ENCODE measurements at regions not wholly inside any gene's neighbourhood (a gene's known extent, or its start where the extent isn't known, plus 50 kb on each side); places are given as distances from the start of the nearest gene placed in this dataset.
"Not testable (repeated sequence)": the region's sequence is repeated elsewhere in the genome, so short reads cannot be mapped to it uniquely, and the experiment has no call there.

GRCh38 chr10:23864631-23865147 is 344.2 kb upstream of the KIAA1217 start:
- Histone ChIP-seq H3K9me3 (peaks cover 0 to 4% (median 0%) of the 10 kb centered on the region in 4 donors), H3K27me3 (no peaks in the 10 kb centered on the region), H3K4me3 (no peak overlapping the region), H3K27ac (no peak overlapping the region), H3K4me1 (no peaks in the 10 kb centered on the region), H3K36me3 (no peaks in the 10 kb centered on the region)
- TF ChIP-seq CTCF (IDR thresholded peaks at IDR 0.05) (no peak), POLR2A (IDR thresholded peaks at IDR 0.05) (no peak), EP300 (IDR thresholded peaks at IDR 0.05) (no peak)
- no peak for DNase-seq (ENCODE audit: low spot score in 2 of 2)

- WGBS, 2 donors: 85 to 97% methylated on average over 5 of the region's 5 CpGs
- not testable (repeated sequence) for H3K27ac ChIP-seq, H3K4me3 ChIP-seq
Observed at GRCh38 chr10:23866985-23867384, 342.0 kb upstream of the KIAA1217 start.

GRCh38 chr10:23868121-23868520 is 340.8 kb upstream of the KIAA1217 start:
- no peaks in the 10 kb centered on the region for H3K27me3 ChIP-seq
- H3K27ac ChIP-seq: no peak overlapping the region
- no peak overlapping the region for H3K4me3 ChIP-seq
- H3K9me3 ChIP-seq: peaks cover 0 to 4% (median 0%) of the 10 kb centered on the region in 4 donors
- no peaks in the 10 kb centered on the region for H3K4me1 ChIP-seq
- WGBS, 2 donors: 80 to 83% methylated on average over 2 of the region's 2 CpGs
- no peak for DNase-seq (ENCODE audit: low spot score in 2 of 2)
- TF ChIP-seq EP300 (IDR thresholded peaks at IDR 0.05) (no peak), CTCF (IDR thresholded peaks at IDR 0.05) (no peak), POLR2A (IDR thresholded peaks at IDR 0.05) (no peak)
- no peaks in the 10 kb centered on the region for H3K36me3 ChIP-seq

More at GRCh38 chr10:23866985-23867384, 342.0 kb upstream of the KIAA1217 start:
- not testable (repeated sequence) for H3K36me3 ChIP-seq; H3K27me3 ChIP-seq; H3K9me3 ChIP-seq; DNase-seq (ENCODE audit: low spot score in 2 of 2); H3K4me1 ChIP-seq

- Histone ChIP-seq H3K4me1 (no peaks in the 10 kb centered on the region), H3K27me3 (no peaks in the 10 kb centered on the region), H3K9me3 (peaks cover 0 to 4% (median 0%) of the 10 kb centered on the region in 4 donors), H3K36me3 (no peaks in the 10 kb centered on the region), H3K4me3 (no peak overlapping the region), H3K27ac (no peak overlapping the region)
- TF ChIP-seq EP300 (IDR thresholded peaks at IDR 0.05) (no peak), POLR2A (IDR thresholded peaks at IDR 0.05) (no peak)
- 81 to 85% methylated on average over 7 of the region's 7 CpGs for WGBS, 2 donors
- DNase-seq (ENCODE audit: low spot score in 2 of 2): no peak
Observed at GRCh38 chr10:23869548-23869947, 339.4 kb upstream of the KIAA1217 start.

GRCh38 chr10:23869996-23870395 is 338.9 kb upstream of the KIAA1217 start:
- Histone ChIP-seq H3K9me3 (peaks cover 0 to 4% (median 0%) of the 10 kb centered on the region in 4 donors), H3K27me3 (no peaks in the 10 kb centered on the region), H3K4me1 (no peaks in the 10 kb centered on the region), H3K27ac (no peak overlapping the region), H3K36me3 (no peaks in the 10 kb centered on the region), H3K4me3 (no peak overlapping the region)
- no peak for DNase-seq (ENCODE audit: low spot score in 2 of 2)
- 57 to 66% methylated on average over 3 of the region's 3 CpGs for WGBS, 2 donors
- TF ChIP-seq EP300 (IDR thresholded peaks at IDR 0.05) (no peak), POLR2A (IDR thresholded peaks at IDR 0.05) (no peak), CTCF (IDR thresholded peaks at IDR 0.05) (no peak)

- no peak overlapping the region for H3K27ac ChIP-seq
- H3K4me1 ChIP-seq: no peaks in the 10 kb centered on the region
- 26 to 33% methylated on average over 2 of the region's 2 CpGs for WGBS, 2 donors
- TF ChIP-seq CTCF (IDR thresholded peaks at IDR 0.05): no peak
- no peak for TF ChIP-seq EP300 (IDR thresholded peaks at IDR 0.05)
- TF ChIP-seq POLR2A (IDR thresholded peaks at IDR 0.05): no peak
- no peak for DNase-seq (ENCODE audit: low spot score in 2 of 2)
- H3K9me3 ChIP-seq: peaks cover 0 to 4% (median 0%) of the 10 kb centered on the region in 4 donors
- H3K27me3 ChIP-seq: no peaks in the 10 kb centered on the region
- H3K36me3 ChIP-seq: no peaks in the 10 kb centered on the region
- H3K4me3 ChIP-seq: no peak overlapping the region
Observed at GRCh38 chr10:23870651-23871610, 338.0 kb upstream of the KIAA1217 start.

Data from tibial nerve (tissue), 4 donors.